ENCODE measurements at regions not wholly inside any gene's neighbourhood (a gene's known extent, or its start where the extent isn't known, plus 50 kb on each side); places are given as distances from the start of the nearest gene placed in this dataset.

DNA sequence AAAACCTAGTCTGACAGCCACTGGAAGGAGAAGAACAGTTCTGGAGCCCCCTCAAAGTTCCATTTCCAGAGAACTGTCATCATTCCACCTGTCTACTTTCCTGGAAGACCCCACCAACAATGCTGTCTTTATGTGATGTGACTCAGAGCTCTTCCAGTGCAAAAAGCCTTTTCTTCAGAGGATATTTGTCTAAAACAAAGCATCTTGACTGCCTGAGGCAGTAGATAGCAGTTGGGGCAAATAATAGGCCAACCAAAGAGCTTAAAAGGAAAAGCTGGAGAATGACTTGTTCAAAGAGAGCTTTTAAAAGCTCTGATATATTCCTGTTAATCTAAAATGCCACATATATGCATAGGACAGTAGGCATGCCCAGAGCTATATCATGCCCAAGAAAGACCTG lies 62.6 kb downstream of the MIS18A start:
- no peak for DNase-seq

DNA sequence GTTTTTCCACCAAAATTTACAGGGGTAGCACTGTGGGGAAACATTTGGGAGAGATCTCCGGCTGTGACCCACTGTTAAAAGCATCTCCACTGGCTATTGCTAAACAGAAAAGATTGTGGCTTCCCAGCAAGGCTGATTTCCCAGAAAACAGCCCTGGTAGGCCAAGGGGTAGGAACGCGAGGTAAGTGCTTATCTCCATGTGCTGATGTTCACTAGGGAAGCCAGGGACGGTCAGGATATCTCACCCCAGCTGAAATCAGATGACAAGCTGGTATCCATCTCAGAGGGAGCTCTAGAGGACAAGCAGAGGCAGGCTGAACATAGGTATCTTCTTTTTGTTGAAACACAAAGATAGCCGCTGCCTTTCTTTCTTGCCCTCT lies 63.6 kb downstream of the MIS18A start:
- no peak for DNase-seq

DNA sequence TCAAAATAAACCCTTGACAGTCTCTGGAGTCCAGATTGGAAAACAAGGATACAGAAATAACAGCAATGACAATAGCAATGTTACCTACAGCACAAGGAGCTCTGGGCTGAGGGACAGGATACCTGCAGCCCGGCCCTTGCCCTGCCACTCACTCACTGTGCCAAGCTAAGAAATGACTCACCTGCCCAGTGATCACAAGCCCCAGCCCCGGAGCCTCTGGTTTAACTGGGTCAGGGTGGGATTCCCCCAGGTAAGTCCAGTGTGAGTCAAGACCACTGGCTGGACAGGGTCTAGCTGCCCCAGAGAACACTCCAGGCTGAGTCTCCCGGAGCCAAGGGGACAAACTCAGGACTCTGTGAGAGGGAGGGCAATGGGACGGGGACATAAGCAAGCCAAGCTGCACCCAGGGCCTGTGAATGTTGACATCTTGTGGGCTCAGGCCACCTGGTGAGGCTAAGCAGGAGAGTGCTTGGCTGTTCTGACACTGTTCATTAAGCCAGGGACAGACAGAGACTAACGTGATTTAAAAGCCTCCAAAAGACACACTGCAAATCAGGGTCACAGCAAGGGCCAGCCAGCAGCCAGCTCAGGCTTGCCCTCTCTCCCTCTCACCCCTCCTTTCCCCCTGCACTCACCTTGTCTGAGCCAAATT lies 64.1 kb downstream of the MIS18A start:
- no peak for DNase-seq

DNA sequence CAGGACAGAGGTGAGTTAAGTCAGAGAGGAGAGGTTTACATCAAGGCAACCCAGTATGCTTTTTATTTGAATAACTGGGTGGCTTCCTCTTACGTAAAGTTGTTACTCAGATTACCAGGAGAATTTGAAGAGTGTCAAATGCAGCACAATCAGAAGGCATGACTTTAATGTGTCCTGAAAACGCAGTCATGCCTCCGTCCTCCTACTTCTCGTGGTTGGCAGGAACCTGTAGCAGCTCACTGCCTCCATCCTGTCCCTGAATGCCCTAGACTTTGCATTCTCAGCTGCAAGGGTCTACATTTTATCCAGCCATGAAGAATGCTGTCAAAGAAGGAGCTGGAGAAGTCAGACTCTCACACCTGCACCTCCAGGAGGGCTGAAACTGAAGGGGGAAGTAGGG lies 66.7 kb downstream of the MIS18A start:
- no peak for DNase-seq

- no peak for DNase-seq
Measured at GRCh38 chr21:32211306-32211705, 67.5 kb downstream of the MIS18A start.

DNA sequence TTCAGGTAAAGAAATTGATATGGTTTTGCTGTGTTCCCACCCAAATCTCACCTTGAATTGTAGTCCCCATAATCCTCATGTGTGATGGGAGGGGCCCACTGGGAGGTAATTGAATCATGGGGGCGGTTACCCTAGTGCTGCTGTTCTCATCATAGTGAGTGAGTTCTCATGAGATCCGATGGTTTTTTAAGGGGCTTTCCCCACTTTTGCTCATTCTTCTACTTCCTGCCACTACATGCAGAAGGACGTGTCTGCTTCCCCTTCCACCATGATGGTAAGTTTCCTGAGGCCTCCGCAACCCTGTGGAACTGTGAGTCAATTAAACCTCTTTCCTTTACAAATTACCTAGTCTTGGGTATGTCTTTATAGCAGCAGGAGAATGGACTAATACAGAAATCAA lies 69.3 kb downstream of the MIS18A start:
- no peak for DNase-seq

DNA sequence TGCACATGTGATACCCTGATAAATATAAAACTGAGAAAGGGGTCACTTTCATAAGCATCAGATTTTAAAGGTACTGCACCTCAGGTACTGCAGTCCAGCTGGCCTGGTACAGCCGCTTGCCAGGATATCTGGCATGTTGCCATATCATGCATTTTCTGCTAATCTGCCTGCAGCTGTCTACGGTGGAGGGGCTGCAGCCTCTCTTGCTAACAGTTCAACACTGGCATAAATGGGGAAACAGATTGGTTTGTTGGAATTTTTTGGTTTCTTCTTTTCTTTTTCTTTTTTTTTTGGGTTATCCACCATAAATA lies 71.5 kb downstream of the MIS18A start:
- DNase-seq, result no peak

DNA sequence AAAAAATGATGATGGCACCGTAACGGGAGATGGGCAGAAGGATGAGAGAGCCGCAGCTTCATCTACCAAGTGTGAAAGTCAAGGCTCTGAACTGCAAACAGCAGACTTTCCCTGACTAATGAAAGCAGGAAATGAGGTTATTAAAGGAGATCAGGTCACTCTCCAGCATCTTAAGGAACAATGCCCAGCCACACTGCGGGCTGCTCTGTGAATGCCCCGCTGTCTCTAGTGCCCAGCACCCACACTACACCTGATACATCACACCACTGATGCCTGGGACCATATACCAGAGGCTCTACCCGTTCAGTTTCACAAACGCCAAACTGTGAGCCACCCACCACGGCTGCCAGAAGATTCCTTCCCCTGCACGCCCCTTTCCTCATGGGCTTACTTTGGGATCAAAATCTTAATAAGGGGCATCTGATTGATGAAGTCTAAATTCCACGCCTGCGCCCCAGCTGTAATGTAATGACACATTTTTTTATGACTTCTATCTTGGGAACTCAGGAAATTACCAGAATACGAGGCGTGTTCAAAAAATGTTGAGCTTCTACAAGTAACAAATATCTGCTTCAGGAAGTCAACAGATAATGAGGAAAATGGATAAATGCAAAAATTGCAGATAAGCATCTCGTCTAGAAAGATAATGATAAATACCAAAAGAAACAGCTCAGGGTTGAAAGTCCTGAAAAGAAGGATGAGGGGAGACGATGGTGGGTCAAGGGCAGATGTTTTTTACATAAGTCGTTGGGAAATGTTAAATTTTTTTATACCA lies 72.0 kb downstream of the MIS18A start:
- no peak for DNase-seq

- no peak for DNase-seq
Measured at GRCh38 chr21:32203877-32204480, 74.9 kb downstream of the MIS18A start.

- no peak for DNase-seq
Measured at GRCh38 chr21:32200029-32200428, 78.8 kb downstream of the MIS18A start.

DNA sequence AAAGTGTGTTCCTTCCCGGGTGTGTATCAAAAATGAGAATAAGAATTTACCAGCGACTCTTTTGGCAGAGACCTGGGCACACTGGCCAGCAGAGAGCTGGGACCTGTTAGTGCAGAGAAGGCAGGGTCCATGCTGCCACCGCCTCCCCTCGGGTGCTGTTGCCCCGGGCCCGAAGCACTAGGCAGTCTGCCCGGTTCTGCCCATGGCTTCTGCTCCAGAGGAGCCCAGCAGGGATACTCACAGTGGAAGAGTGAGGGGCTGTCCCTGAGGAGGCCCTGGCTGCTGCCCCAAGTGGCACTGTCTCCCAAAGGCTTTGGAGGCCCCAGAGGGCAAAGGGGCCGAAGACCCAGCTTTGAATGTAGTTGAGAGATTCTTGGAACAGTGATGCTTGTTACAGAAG lies 80.5 kb downstream of the MIS18A start:
- DNase-seq, result no peak

GRCh38 chr21:32197896-32198295 lies 81.0 kb downstream of the MIS18A start:
- no peak for DNase-seq

DNA sequence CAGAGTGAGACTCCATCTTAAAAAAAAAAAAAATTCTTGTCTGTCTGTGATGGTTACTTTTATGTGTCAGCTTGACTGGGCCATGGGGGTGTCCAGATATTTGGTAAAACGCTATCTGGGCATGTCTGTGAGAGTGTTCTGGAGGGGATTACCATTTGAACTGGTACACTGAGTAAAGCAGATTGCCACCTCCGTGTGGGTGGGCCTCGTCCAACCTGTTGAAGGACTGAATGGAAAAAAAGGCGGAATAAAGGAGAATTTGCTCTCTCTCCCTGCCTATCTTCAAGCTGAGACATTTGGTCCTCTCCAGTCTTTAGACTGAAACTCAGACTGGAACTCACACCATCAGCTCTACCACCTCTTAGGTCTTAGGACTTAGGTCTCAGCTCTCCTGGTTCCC lies 82.8 kb downstream of the MIS18A start:
- DNase-seq, result no peak

DNA sequence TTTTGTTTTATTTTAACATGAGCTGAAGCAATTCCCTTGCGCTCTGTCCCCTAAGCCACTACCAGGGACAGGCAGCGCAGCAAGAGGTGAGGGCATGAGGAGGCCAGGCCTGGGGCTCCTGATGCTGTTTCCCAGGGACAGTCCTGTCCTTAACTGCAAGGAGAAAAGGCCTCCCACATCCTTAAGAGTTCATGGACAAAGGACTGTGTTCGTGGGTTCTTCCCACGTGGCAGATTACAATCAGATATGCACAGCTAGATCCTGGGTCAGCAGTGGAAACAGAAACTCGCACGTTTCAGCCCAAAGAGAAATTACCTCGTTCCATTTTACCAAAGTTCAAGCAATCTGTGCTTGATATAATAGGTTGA lies 85.8 kb downstream of the MIS18A start:
- no peak for DNase-seq

DNA sequence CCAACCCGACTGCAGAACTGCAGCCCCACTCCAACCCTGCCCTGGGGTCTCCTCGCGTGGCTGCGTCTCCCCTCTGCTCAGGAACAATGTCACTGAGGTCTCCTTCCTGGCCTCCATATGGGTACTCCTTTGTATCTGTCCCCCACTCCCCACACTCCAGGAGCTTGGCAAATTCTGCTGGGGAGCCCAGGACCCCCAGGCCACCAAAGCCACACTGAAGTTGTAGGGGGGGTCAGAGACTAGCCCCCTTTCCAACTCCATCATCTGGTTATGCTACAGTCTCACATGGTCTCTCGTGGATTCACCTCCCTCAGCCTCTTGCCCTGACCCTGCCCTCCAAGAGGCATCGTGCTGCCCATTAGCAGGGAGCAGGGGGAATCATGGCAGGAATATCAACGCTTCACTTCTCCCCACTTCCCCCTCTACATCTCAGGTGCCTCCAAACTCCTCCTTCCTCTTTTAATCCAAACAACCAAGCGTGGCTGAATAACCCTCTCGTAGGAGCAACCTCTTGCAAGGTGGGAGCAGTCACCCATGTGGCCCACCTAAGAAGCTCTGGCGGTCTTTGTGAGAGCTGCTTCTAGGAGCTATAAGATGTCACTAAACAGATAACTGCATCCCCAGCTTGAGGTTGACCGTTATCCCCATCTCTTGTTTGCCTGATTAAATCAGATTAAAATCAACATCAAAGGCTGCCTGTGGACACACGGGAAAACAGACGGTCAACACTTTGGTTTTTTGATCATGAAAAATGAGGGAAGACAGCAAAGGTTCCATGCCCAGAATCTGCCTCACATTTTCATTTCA lies 86.4 kb downstream of the MIS18A start:
- DNase-seq, result no peak

- DNase-seq, result no peak
Measured at GRCh38 chr21:32190493-32191144, 88.2 kb downstream of the MIS18A start.

DNA sequence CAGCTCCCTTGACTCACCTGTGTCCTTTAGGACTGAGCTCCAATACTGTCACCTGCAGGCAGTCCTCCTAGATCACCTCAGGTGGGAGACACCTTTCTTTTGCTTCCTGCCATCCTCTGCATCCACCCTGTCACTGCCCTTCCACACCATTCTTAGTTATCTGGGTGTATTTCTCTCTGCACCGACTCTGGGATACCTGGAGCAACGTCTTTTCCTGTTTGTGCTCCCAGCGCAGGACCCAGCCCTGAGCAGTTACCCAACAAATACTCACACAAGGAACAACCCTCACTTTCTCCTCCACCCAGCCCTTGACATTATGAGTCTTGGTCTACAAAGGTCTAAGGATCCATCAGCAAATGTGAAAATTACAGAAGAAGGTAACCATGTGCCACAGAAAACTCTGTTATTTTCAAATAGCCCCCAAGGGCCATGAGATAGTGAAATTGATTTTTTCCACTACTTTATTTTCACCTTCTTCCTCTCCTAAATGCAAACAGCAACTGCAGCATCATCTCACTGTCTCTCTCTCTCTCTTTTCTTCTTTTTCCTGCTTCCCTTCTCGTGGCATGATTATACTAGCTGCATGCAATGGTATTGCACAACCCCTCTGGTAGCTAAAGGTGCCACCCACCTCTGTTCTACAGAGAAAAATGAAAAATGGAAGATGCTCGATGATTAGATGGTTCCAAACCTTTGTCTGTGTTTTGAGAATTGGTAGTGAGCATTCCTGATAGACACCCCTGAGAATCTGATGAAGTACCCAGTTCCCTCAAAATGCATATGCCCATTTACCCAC lies 89.0 kb downstream of the MIS18A start:
- no peak for DNase-seq

DNA sequence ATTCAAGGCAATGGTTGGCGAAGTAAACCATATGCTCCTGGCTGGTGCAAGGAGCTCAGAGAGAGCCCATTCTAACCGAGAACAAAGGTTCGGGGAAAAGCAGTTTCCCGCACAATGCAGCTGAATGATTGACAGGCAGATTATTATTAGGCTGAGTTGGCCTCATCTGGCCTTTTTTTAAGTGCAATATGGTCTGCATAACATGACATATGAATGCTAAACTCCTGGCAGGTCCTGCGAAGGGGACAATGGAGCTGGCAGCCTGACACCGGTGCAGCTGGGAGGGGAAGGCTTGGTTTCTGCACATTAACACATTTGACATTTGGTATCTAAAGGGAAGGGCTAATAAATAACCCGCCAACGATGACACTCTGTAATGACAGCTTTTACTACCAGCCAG lies 92.0 kb downstream of the MIS18A start:
- DNase-seq, result no peak

GRCh38 chr21:32185726-32186125 lies 93.1 kb downstream of the MIS18A start:
- DNase-seq, result no peak

DNA sequence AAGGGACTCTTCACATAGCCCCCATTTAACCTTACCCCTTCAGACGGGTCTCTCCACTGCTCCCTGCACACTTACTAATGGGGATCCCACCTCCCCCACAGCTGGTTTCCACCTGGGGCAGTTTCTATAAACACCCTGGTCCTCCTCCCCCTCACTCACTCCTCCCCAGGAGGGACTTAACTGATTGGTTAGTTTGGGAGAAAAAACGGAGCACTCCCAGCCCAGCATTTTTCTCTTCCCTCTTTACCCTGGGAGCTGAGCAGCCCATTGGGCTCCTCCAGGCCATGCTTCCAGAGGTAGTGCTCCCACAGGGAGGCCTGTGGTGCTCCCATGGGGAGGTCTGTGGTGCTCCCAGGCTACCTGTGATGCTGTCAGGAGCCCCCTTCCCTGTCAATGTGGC lies 93.7 kb downstream of the MIS18A start:
- no peak for DNase-seq

- no peak for DNase-seq
Measured at GRCh38 chr21:32184485-32184884, 94.4 kb downstream of the MIS18A start.

DNA sequence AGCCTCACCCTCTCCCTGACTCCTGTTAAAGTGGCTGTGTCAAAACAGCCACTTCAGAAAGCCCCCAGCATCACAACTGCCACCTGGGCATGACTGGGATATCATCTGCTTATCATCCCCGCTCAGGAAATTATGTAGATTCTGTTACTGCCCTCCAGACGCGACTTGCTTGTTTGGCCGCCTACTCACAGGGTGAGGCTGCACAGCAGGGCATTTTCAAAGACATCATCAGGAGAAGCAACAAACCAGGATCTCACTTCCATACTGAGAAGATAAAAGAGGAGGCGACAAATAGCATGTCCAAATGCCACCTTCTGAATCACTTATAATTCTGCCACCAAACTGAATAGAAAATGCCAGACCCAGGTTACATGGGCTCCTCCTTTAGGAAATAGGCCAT lies 94.8 kb downstream of the MIS18A start:
- DNase-seq, result no peak
